GM12878 (cell line): ENCODE measurements at regions not wholly inside any gene's neighbourhood (a gene's known extent, or its start where the extent isn't known, plus 50 kb on each side); places are given as distances from the start of the nearest gene placed in this dataset.

Source experiments
- ATAC-seq: fragments of 200-7000 bp; cut with Tn5 transposase; 3 replicates; pipeline ENCODE4 v1.9.1; 2020; ENCODE audit warnings: mild to moderate bottlenecking, moderate library complexity
- BruUV-seq: library from RNA; stranded (reverse); fragments of 400-500 nt; replicated peaks from 2 replicates; lab custom pipeline; 2021; lab: Mats Ljungman, UMichigan
- CTCF ChIA-PET: fragments of 300-600 bp; sonication (Branson Sonifier 250); formaldehyde crosslinking; extraction: SDS; loops from one replicate; lab custom pipeline; 2021; ENCODE audit warnings: inconsistent platforms; lab: Yijun Ruan, JAX
- POLR2A ChIA-PET: fragments of 350-600 bp; formaldehyde crosslinking; extraction: SDS; loops from one replicate; lab custom pipeline; 2021; ENCODE audit warnings: inconsistent platforms; lab: Charles Lee
- RAD21 ChIA-PET: fragments of 300-600 bp; sonication (Branson Sonifier 250); formaldehyde crosslinking; loops from one replicate; lab custom pipeline; 2023; ENCODE audit warnings: antibody characterized with exemption; ENCODE audit not compliant: unreplicated experiment; lab: Charles Lee
- SMC1A ChIA-PET: fragments of 300-600 bp; sonication (Branson Sonifier 250); formaldehyde crosslinking; loops from one replicate; lab custom pipeline; 2023; ENCODE audit not compliant: unreplicated experiment, uncharacterized antibody; lab: Charles Lee
- DNase-seq: peaks from one replicate; pipeline ENCODE4 v3.0.0-alpha.2; 2011; ENCODE audit warnings: low read depth, low spot score
- FAIRE-seq: peaks from 3 replicates; lab custom pipeline; 2011; peaks lifted over from hg19 to GRCh38; lab: Jason Lieb, UNC
- H2AFZ ChIP-seq: 2 replicates; pipeline ENCODE4 v1.6.0; 2011; ENCODE audit warnings: low read depth, low read length, control low read depth; ENCODE audit not compliant: control insufficient read depth
- H3K27ac ChIP-seq: 2 replicates; pipeline ENCODE4 v1.5.1; 2011; ENCODE audit warnings: control low read depth; ENCODE audit not compliant: control insufficient read depth, insufficient read depth
- H3K27me3 ChIP-seq, 2 experiments: replicated peaks in 1 of 2; 2 replicates each; pipeline versions ENCODE4 v1.6.0 to v1.6.1; 2011; ENCODE audit warnings: low read length in 1 of 2; ENCODE audit not compliant: control insufficient read depth in 2 of 2, insufficient read depth in 2 of 2
- H3K36me3 ChIP-seq, 2 experiments: 2 replicates each; pipeline ENCODE4 v1.5.1; 2011; ENCODE audit warnings: low read length in 1 of 2; ENCODE audit not compliant: control insufficient read depth in 2 of 2, insufficient read depth in 2 of 2
- H3K4me1 ChIP-seq: 2 replicates; pipeline ENCODE4 v1.6.1; 2011; ENCODE audit warnings: mild to moderate bottlenecking, low read length, moderate library complexity, mixed read lengths; ENCODE audit not compliant: control insufficient read depth, insufficient read depth
- H3K4me2 ChIP-seq: 2 replicates; pipeline ENCODE4 v1.6.0; 2011; ENCODE audit warnings: control low read depth; ENCODE audit not compliant: control insufficient read depth, insufficient read depth
- H3K4me3 ChIP-seq: fragments of 200-600 bp; sonication (generic); 2 replicates; pipeline ENCODE4 v1.5.1; 2016
- H3K79me2 ChIP-seq: 2 replicates; pipeline ENCODE4 v1.6.0; 2011; ENCODE audit warnings: low read length; ENCODE audit not compliant: control insufficient read depth, insufficient read depth
- H3K9ac ChIP-seq: 2 replicates; pipeline ENCODE4 v1.8.0; 2011; ENCODE audit warnings: low read length, control low read depth, mixed read lengths; ENCODE audit not compliant: control insufficient read depth, insufficient read depth
- H3K9me3 ChIP-seq: replicated peaks from 3 replicates; pipeline ENCODE4 v1.5.1; 2011; ENCODE audit warnings: mild to moderate bottlenecking, low read length; ENCODE audit not compliant: control insufficient read depth, insufficient read depth
- H4K20me1 ChIP-seq: 2 replicates; pipeline ENCODE4 v1.6.0; 2011; ENCODE audit not compliant: control insufficient read depth, insufficient read depth
- BCL11A ChIP-seq: IDR thresholded peaks from 2 replicates; pipeline ENCODE4 v1.6.1; 2011; ENCODE audit warnings: low read depth, low read length
- CBX3 ChIP-seq: fragments of 200-600 bp; sonication (generic); IDR thresholded peaks from 2 replicates; pipeline ENCODE4 v1.6.1; 2016; ENCODE audit warnings: low read depth, borderline replicate concordance
- DPF2 ChIP-seq: fragments of 450-650 bp; IDR thresholded peaks from 2 replicates; pipeline ENCODE4 v1.6.1; 2017; ENCODE audit warnings: mild to moderate bottlenecking
- MEF2B ChIP-seq: fragments of 450-650 bp; IDR thresholded peaks from 2 replicates; pipeline ENCODE4 v1.6.1; 2018; ENCODE audit warnings: mild to moderate bottlenecking, moderate library complexity; ENCODE audit not compliant: partially characterized antibody, poor library complexity, severe bottlenecking
- NR2C1 ChIP-seq: fragments of 450-650 bp; IDR thresholded peaks from 2 replicates; pipeline ENCODE4 v1.6.1; 2017; ENCODE audit warnings: antibody characterized with exemption, mild to moderate bottlenecking, moderate library complexity
- NR2F1 ChIP-seq: fragments of 450-650 bp; conservative IDR thresholded peaks from 2 replicates; pipeline ENCODE4 v1.6.1; 2017; ENCODE audit warnings: mild to moderate bottlenecking
- POU2F2 ChIP-seq: IDR thresholded peaks from 3 replicates; pipeline ENCODE4 v1.6.1; 2011; ENCODE audit warnings: low read depth, mild to moderate bottlenecking, low read length, borderline replicate concordance
- SIN3A ChIP-seq: IDR thresholded peaks from 2 replicates; pipeline ENCODE4 v1.6.1; 2012; ENCODE audit warnings: low read depth, low read length, improper control_type of control experiment
- SPI1 ChIP-seq: IDR thresholded peaks from 2 replicates; pipeline ENCODE4 v1.6.1; 2011; ENCODE audit warnings: low read depth, mild to moderate bottlenecking, low read length, moderate library complexity, borderline replicate concordance; ENCODE audit not compliant: insufficient read depth
- STAT3 ChIP-seq: IDR thresholded peaks from 2 replicates; pipeline ENCODE4 v1.6.1; 2011; ENCODE audit warnings: low read depth, low read length, improper control_type of control experiment
- TBL1XR1 ChIP-seq: IDR thresholded peaks from 2 replicates; pipeline ENCODE4 v1.6.1; 2012; ENCODE audit warnings: low read depth, low read length, improper control_type of control experiment
- ZNF622 ChIP-seq: fragments of 450-650 bp; IDR thresholded peaks from 2 replicates; pipeline ENCODE4 v1.6.1; 2017; ENCODE audit warnings: mild to moderate bottlenecking, inconsistent platforms
- ZSCAN29 ChIP-seq: fragments of 450-650 bp; IDR thresholded peaks from 2 replicates; pipeline ENCODE4 v1.6.1; 2017; ENCODE audit warnings: mild to moderate bottlenecking, moderate library complexity
- WGBS: methylation state at CpG from one replicate; pipeline ENCODE4 v1.1.6; 2016; ENCODE audit warnings: low lambda C conversion rate; ENCODE audit not compliant: insufficient replicate concordance, insufficient coverage; ENCODE audit errors: missing lambda C conversion rate; 5-methylcytosine and 5-hydroxymethylcytosine counted together
- in situ Hi-C: fragments of 300-500 bp; cut with MboI; formaldehyde crosslinking; loops from 9 replicates; pipeline ENCODE4 v1.14.3; 2018; ENCODE audit warnings: mixed read lengths
- intact Hi-C: fragments of 100-400 bp; cut with micrococcal nuclease; formaldehyde crosslinking; loops from one replicate; pipeline ENCODE4 v1.14.2; 2022; ENCODE audit not compliant: unreplicated experiment
- TF ChIP-seq, protein P1 (sequence below): fragments of 450-650 bp; IDR thresholded peaks from 2 replicates; pipeline ENCODE4 v1.6.1; 2017; ENCODE audit warnings: antibody characterized with exemption, mild to moderate bottlenecking, moderate library complexity
- TF ChIP-seq, protein P2 (sequence below): fragments of 450-650 bp; IDR thresholded peaks from 2 replicates; pipeline ENCODE4 v1.6.1; 2014; ENCODE audit warnings: mild to moderate bottlenecking
- TF ChIP-seq, protein P3 (sequence below): IDR thresholded peaks from 2 replicates; pipeline ENCODE4 v1.6.1; 2012; ENCODE audit warnings: low read depth, low read length, improper control_type of control experiment
- TF ChIP-seq, protein P4 (sequence below): fragments of 450-650 bp; IDR thresholded peaks from 2 replicates; pipeline ENCODE4 v1.6.1; 2017; ENCODE audit warnings: mild to moderate bottlenecking

DNA sequence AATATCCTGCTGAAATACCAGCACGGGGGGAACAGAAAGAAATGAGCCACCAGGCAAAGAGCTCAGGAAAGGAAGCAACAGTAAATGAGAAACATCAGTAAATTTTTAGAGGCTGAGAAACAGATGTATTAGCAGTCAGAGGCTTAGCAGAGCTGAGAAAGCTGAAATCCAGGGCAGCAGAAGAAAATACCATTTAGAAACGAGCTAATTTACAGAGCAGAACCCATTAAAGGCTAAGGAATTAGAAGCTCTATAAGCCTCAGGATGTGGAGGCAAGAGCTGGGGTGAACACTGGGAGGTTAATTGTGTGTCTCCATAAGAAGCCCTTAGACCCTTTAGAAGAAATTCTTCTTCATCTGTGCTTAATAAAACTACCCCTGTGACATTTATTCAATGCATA lies 178.6 kb upstream of the RGS17 start:
- intact Hi-C loops: loop anchor here (10.0 kb wide), 1 partner anchor 445 kb away; no protein-coding TSS in a partner anchor
- H2AFZ ChIP-seq: no peak overlapping the region
- no TSS peak for BruUV-seq
- no peaks in the 10 kb centered on the region for H3K9me3 ChIP-seq
- no peak overlapping the region for H3K27ac ChIP-seq
- H3K79me2 ChIP-seq: no peaks in the 10 kb centered on the region
- no peak for DNase-seq
- POLR2A ChIA-PET: no interaction called here
- no peaks in the 10 kb centered on the region for H3K4me1 ChIP-seq
- H4K20me1 ChIP-seq: no peaks in the 10 kb centered on the region
- no peaks in the 10 kb centered on the region for H3K27me3 ChIP-seq
- TF ChIP-seq, protein P1, sequence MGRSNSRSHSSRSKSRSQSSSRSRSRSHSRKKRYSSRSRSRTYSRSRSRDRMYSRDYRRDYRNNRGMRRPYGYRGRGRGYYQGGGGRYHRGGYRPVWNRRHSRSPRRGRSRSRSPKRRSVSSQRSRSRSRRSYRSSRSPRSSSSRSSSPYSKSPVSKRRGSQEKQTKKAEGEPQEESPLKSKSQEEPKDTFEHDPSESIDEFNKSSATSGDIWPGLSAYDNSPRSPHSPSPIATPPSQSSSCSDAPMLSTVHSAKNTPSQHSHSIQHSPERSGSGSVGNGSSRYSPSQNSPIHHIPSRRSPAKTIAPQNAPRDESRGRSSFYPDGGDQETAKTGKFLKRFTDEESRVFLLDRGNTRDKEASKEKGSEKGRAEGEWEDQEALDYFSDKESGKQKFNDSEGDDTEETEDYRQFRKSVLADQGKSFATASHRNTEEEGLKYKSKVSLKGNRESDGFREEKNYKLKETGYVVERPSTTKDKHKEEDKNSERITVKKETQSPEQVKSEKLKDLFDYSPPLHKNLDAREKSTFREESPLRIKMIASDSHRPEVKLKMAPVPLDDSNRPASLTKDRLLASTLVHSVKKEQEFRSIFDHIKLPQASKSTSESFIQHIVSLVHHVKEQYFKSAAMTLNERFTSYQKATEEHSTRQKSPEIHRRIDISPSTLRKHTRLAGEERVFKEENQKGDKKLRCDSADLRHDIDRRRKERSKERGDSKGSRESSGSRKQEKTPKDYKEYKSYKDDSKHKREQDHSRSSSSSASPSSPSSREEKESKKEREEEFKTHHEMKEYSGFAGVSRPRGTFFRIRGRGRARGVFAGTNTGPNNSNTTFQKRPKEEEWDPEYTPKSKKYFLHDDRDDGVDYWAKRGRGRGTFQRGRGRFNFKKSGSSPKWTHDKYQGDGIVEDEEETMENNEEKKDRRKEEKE: no peak
- TF ChIP-seq TBL1XR1 (no peak), DPF2 (no peak), SPI1 (no peak), NR2C1 (no peak), STAT3 (no peak), BCL11A (no peak), NR2F1 (no peak), ZSCAN29 (no peak), CBX3 (no peak), ZNF622 (no peak), SIN3A (no peak), POU2F2 (no peak), MEF2B (no peak)
- TF ChIP-seq, protein P2, sequence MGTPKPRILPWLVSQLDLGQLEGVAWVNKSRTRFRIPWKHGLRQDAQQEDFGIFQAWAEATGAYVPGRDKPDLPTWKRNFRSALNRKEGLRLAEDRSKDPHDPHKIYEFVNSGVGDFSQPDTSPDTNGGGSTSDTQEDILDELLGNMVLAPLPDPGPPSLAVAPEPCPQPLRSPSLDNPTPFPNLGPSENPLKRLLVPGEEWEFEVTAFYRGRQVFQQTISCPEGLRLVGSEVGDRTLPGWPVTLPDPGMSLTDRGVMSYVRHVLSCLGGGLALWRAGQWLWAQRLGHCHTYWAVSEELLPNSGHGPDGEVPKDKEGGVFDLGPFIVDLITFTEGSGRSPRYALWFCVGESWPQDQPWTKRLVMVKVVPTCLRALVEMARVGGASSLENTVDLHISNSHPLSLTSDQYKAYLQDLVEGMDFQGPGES: no peak
- TF ChIP-seq, protein P3, sequence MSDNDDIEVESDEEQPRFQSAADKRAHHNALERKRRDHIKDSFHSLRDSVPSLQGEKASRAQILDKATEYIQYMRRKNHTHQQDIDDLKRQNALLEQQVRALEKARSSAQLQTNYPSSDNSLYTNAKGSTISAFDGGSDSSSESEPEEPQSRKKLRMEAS: no peak
- TF ChIP-seq, protein P4, sequence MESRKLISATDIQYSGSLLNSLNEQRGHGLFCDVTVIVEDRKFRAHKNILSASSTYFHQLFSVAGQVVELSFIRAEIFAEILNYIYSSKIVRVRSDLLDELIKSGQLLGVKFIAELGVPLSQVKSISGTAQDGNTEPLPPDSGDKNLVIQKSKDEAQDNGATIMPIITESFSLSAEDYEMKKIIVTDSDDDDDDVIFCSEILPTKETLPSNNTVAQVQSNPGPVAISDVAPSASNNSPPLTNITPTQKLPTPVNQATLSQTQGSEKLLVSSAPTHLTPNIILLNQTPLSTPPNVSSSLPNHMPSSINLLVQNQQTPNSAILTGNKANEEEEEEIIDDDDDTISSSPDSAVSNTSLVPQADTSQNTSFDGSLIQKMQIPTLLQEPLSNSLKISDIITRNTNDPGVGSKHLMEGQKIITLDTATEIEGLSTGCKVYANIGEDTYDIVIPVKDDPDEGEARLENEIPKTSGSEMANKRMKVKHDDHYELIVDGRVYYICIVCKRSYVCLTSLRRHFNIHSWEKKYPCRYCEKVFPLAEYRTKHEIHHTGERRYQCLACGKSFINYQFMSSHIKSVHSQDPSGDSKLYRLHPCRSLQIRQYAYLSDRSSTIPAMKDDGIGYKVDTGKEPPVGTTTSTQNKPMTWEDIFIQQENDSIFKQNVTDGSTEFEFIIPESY: no peak
- TF ChIP-seq, all 136 proteins: peak for 0
- WGBS: 4% methylated on average over 2 of the region's 2 CpGs
- ATAC-seq (no peak), FAIRE-seq (no peak)
- Histone ChIP-seq H3K9ac (no peak overlapping the region), H3K4me2 (no peak overlapping the region), H3K4me3 (no peak overlapping the region), H3K36me3 (no peaks in the 10 kb centered on the region)
- CTCF ChIA-PET: interaction anchor here (1.0 to 1.4 kb wide), 2 partner anchors 8 to 79 kb away, joined by 3 read pairs; no protein-coding TSS in a partner anchor
- in situ Hi-C loops: loop anchor here (10.0 kb wide), 1 partner anchor 255 kb away; no protein-coding TSS in a partner anchor
- RAD21 ChIA-PET: no interaction called here
- SMC1A ChIA-PET: interaction anchor here (1.3 kb wide), 1 partner anchor 224 kb away, joined by 4 read pairs; no protein-coding TSS in a partner anchor
